ENCODE measurements at regions not wholly inside any gene's neighbourhood (a gene's known extent, or its start where the extent isn't known, plus 50 kb on each side); places are given as distances from the start of the nearest gene placed in this dataset.

DNA sequence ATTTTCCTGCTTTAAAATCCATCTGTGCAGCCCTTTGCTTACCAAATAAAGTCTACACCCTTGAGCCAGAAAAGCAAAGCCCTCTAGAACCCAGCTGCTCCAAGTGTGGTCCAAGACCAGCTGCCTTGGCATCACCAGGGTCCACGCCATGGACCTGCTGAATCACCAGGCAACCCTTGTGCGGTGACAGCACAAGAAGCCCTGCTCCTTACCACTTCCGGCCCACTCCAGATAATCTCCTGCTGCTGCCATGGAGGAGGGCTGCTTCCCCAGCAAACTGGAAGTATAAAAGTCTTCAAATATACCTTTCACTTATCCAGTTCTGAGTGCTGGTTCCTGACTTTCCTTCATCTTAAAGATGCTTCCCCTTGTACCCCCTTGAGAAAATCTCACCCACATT, 106.0 kb upstream of the PKDCC start:
- Histone ChIP-seq H2BK5ac (ENCODE audit: low read depth, low read length, poor library complexity) (no peak overlapping the region), H3K4me2 (ENCODE audit: low read length) (no peak overlapping the region), H3K4ac (ENCODE audit: low read depth, low read length) (no peak overlapping the region), H3K27me3 (ENCODE audit: insufficient read depth, low read length) (no peaks in the 10 kb centered on the region), H2AFZ (ENCODE audit: insufficient read depth, low read length, poor library complexity) (no peak overlapping the region), H3K23ac (ENCODE audit: low read length) (no peak overlapping the region), H3K4me3 (ENCODE audit: low read depth, low read length) (no peak overlapping the region), H2BK12ac (ENCODE audit: low read length) (no peak overlapping the region), H3K14ac (ENCODE audit: low read length) (no peak overlapping the region), H4K8ac (ENCODE audit: low read depth, low read length) (no peak overlapping the region), H3K79me1 (ENCODE audit: low read length) (peaks cover 10% of the 10 kb centered on the region), H3K9me3 (ENCODE audit: insufficient read depth, low read depth, low read length) (peaks cover 1% of the 10 kb centered on the region), H2AK5ac (ENCODE audit: low read length) (no peak overlapping the region), H3K27ac (ENCODE audit: low read depth, low read length) (no peak overlapping the region), H4K12ac (ENCODE audit: low read depth, low read length) (no peak overlapping the region), H3K9ac (ENCODE audit: low read length) (no peak overlapping the region), H3K36me3 (ENCODE audit: control insufficient read depth in 1 of 2, insufficient read depth in 2 of 2, low read length in 2 of 2) (peaks cover 0 to 2% of the 10 kb centered on the region in 2 experiments), H3K4me1 (ENCODE audit: control insufficient read depth in 1 of 2, insufficient read depth in 2 of 2, low read length in 2 of 2) (peaks cover 13 to 16% of the 10 kb centered on the region in 2 experiments), H3K79me2 (ENCODE audit: control insufficient read depth, insufficient read depth, low read length, poor library complexity) (no peaks in the 10 kb centered on the region), H2BK120ac (ENCODE audit: insufficient read depth, low read length, poor library complexity) (no peak overlapping the region), H3K18ac (ENCODE audit: low read length) (no peak overlapping the region), H4K91ac (ENCODE audit: low read depth, low read length) (no peak overlapping the region)
- no CpG with 5 or more reads among the region's 3 CpGs for WGBS (ENCODE audit: extremely low coverage, insufficient coverage, insufficient read length)
- DNase-seq = no peak

DNA sequence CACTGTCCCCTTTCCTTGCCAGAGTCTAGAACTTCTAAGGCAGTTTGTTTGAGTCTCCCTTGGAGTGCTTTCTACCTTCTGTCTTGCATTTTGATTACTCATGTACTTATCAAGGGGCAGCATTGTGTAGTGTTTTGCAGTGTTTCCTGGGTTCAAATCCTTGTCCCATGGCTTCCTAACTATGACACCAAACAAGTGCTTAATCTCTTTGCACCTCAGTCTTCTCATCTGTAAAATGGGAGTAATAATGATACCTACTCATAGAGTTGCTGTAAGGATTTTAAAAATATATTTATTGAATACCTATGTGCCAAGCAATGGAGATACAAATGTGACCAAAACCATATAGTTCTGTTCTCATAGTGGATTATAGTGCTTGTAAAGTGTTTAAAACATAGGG, 105.5 kb upstream of the PKDCC start:
- no peak overlapping the region for H4K91ac ChIP-seq (ENCODE audit: low read depth, low read length)
- DNase-seq = no peak
- H3K14ac ChIP-seq (ENCODE audit: low read length) = no peak overlapping the region

DNA sequence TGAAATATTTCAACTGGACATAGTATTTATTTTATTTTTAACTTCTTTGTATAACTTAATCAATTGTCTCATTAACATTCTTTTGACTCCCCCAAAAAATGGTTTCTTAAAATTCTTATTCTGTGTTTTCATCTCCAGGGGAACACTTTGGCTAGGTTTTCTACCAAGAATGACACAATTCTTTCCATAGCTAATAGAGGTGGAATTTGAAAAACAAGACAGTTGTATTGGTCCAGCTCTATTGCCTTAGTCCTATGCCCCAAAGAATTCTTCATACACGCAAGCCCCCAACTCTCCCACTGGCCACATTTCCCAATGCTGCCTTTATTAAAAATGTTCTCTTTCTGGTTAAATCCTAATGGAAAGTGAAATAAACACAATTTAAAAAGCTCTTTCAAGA, 104.7 kb upstream of the PKDCC start:
- Histone ChIP-seq H2AFZ (ENCODE audit: insufficient read depth, low read length, poor library complexity) (no peak overlapping the region), H3K79me1 (ENCODE audit: low read length) (peaks cover 21% of the 10 kb centered on the region), H3K27ac (ENCODE audit: low read depth, low read length) (no peak overlapping the region), H3K18ac (ENCODE audit: low read length) (no peak overlapping the region), H3K14ac (ENCODE audit: low read length) (no peak overlapping the region), H3K23ac (ENCODE audit: low read length) (no peak overlapping the region), H3K9me3 (ENCODE audit: insufficient read depth, low read depth, low read length) (peaks cover 1% of the 10 kb centered on the region), H3K4me1 (ENCODE audit: control insufficient read depth in 1 of 2, insufficient read depth in 2 of 2, low read length in 2 of 2) (peaks cover 14 to 18% of the 10 kb centered on the region in 2 experiments), H3K79me2 (ENCODE audit: control insufficient read depth, insufficient read depth, low read length, poor library complexity) (peaks cover 2% of the 10 kb centered on the region), H4K91ac (ENCODE audit: low read depth, low read length) (no peak overlapping the region), H3K4me2 (ENCODE audit: low read length) (no peak overlapping the region), H2BK120ac (ENCODE audit: insufficient read depth, low read length, poor library complexity) (no peak overlapping the region), H2BK12ac (ENCODE audit: low read length) (no peak overlapping the region), H2AK5ac (ENCODE audit: low read length) (no peak overlapping the region), H3K36me3 (ENCODE audit: control insufficient read depth in 1 of 2, insufficient read depth in 2 of 2, low read length in 2 of 2) (peaks cover 0 to 2% of the 10 kb centered on the region in 2 experiments), H3K4ac (ENCODE audit: low read depth, low read length) (no peak overlapping the region), H3K9ac (ENCODE audit: low read length) (no peak overlapping the region), H4K12ac (ENCODE audit: low read depth, low read length) (no peak overlapping the region), H3K4me3 (ENCODE audit: low read depth, low read length) (no peak overlapping the region), H2BK5ac (ENCODE audit: low read depth, low read length, poor library complexity) (no peak overlapping the region), H4K8ac (ENCODE audit: low read depth, low read length) (no peak overlapping the region), H3K27me3 (ENCODE audit: insufficient read depth, low read length) (no peaks in the 10 kb centered on the region)
- DNase-seq = no peak
- WGBS (ENCODE audit: extremely low coverage, insufficient coverage, insufficient read length) = no CpG with 5 or more reads among the region's 1 CpG

More for the DNA sequence above, 105.5 kb upstream of the PKDCC start:
- Histone ChIP-seq H3K9me3 (ENCODE audit: insufficient read depth, low read depth, low read length) (peaks cover 1% of the 10 kb centered on the region), H2BK12ac (ENCODE audit: low read length) (no peak overlapping the region), H3K4me1 (ENCODE audit: control insufficient read depth in 1 of 2, insufficient read depth in 2 of 2, low read length in 2 of 2) (peaks cover 13 to 18% of the 10 kb centered on the region in 2 experiments), H4K12ac (ENCODE audit: low read depth, low read length) (no peak overlapping the region), H3K9ac (ENCODE audit: low read length) (no peak overlapping the region), H2AK5ac (ENCODE audit: low read length) (no peak overlapping the region), H3K79me1 (ENCODE audit: low read length) (peaks cover 12% of the 10 kb centered on the region), H4K8ac (ENCODE audit: low read depth, low read length) (no peak overlapping the region), H3K4me3 (ENCODE audit: low read depth, low read length) (no peak overlapping the region), H2AFZ (ENCODE audit: insufficient read depth, low read length, poor library complexity) (no peak overlapping the region), H3K27me3 (ENCODE audit: insufficient read depth, low read length) (no peaks in the 10 kb centered on the region), H3K4me2 (ENCODE audit: low read length) (no peak overlapping the region), H2BK5ac (ENCODE audit: low read depth, low read length, poor library complexity) (no peak overlapping the region), H3K18ac (ENCODE audit: low read length) (no peak overlapping the region), H3K36me3 (ENCODE audit: control insufficient read depth in 1 of 2, insufficient read depth in 2 of 2, low read length in 2 of 2) (peaks cover 0 to 2% of the 10 kb centered on the region in 2 experiments), H3K79me2 (ENCODE audit: control insufficient read depth, insufficient read depth, low read length, poor library complexity) (no peaks in the 10 kb centered on the region), H3K4ac (ENCODE audit: low read depth, low read length) (no peak overlapping the region), H2BK120ac (ENCODE audit: insufficient read depth, low read length, poor library complexity) (no peak overlapping the region), H3K23ac (ENCODE audit: low read length) (no peak overlapping the region), H3K27ac (ENCODE audit: low read depth, low read length) (no peak overlapping the region)

DNA sequence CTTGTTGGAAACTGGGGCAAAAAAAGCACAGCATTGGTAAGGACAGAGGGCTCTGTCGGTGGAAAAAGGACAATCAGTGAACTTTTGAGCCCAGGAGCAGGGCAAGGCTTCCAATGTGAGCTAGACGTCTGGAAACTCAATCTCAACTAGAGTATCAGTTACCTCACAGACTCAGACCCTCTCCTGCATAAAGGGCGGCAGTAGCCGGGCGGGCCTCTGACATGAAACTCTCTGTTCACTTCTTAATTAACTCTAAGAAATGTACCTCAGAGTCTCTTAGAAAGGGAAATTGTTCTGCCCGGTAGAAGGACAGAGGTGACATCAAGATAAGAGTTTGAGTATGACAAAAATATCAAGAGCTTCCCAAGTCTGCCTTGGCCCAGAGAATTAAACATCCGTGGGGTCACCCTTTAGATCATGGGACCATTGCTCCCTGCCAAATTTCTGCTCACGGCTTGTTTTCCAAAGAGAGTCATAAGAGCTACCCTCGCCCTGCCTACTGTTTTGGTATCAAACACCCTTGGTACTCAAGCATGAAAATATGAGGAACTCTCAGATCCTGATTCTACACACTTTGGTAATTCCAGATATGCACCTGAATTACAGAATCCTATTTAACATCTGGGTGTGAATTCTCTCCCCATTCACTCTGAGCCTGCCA, 103.5 kb upstream of the PKDCC start:
- Histone ChIP-seq H3K36me3 (ENCODE audit: control insufficient read depth in 1 of 2, insufficient read depth in 2 of 2, low read length in 2 of 2) (peaks cover 0 to 2% of the 10 kb centered on the region in 2 experiments), H3K4me1 (ENCODE audit: control insufficient read depth in 1 of 2, insufficient read depth in 2 of 2, low read length in 2 of 2) (peaks cover 14 to 22% of the 10 kb centered on the region in 2 experiments), H3K27ac (ENCODE audit: low read depth, low read length) (no peak overlapping the region), H2BK120ac (ENCODE audit: insufficient read depth, low read length, poor library complexity) (no peak overlapping the region), H2BK12ac (ENCODE audit: low read length) (peak overlapping the region; percentile 11), H2AK5ac (ENCODE audit: low read length) (no peak overlapping the region), H3K4me2 (ENCODE audit: low read length) (no peak overlapping the region), H3K9ac (ENCODE audit: low read length) (no peak overlapping the region), H3K9me3 (ENCODE audit: insufficient read depth, low read depth, low read length) (peaks cover 1% of the 10 kb centered on the region), H4K91ac (ENCODE audit: low read depth, low read length) (no peak overlapping the region), H4K8ac (ENCODE audit: low read depth, low read length) (no peak overlapping the region), H3K4me3 (ENCODE audit: low read depth, low read length) (no peak overlapping the region), H3K4ac (ENCODE audit: low read depth, low read length) (no peak overlapping the region), H2BK5ac (ENCODE audit: low read depth, low read length, poor library complexity) (no peak overlapping the region), H3K79me1 (ENCODE audit: low read length) (peaks cover 21% of the 10 kb centered on the region), H4K12ac (ENCODE audit: low read depth, low read length) (no peak overlapping the region), H3K18ac (ENCODE audit: low read length) (no peak overlapping the region), H3K79me2 (ENCODE audit: control insufficient read depth, insufficient read depth, low read length, poor library complexity) (peaks cover 3% of the 10 kb centered on the region), H3K27me3 (ENCODE audit: insufficient read depth, low read length) (no peaks in the 10 kb centered on the region), H2AFZ (ENCODE audit: insufficient read depth, low read length, poor library complexity) (no peak overlapping the region), H3K14ac (ENCODE audit: low read length) (no peak overlapping the region), H3K23ac (ENCODE audit: low read length) (no peak overlapping the region)
- no peak for DNase-seq
- no CpG with 5 or more reads among the region's 9 CpGs for WGBS (ENCODE audit: extremely low coverage, insufficient coverage, insufficient read length)

Measured in trophoblast cell (in vitro differentiated cells and primary cell).